GM12878 (cell line): ENCODE measurements at regions not wholly inside any gene's neighbourhood (a gene's known extent, or its start where the extent isn't known, plus 50 kb on each side); places are given as distances from the start of the nearest gene placed in this dataset.

ENCODE experiments used
- ATAC-seq: fragments of 200-7000 bp; cut with Tn5 transposase; 3 replicates; pipeline ENCODE4 v1.9.1; 2020; ENCODE audit warnings: mild to moderate bottlenecking, moderate library complexity
- BruUV-seq: library from RNA; stranded (reverse); fragments of 400-500 nt; replicated peaks from 2 replicates; lab custom pipeline; 2021; lab: Mats Ljungman, UMichigan
- CTCF ChIA-PET: fragments of 300-600 bp; sonication (Branson Sonifier 250); formaldehyde crosslinking; extraction: SDS; loops from one replicate; lab custom pipeline; 2021; ENCODE audit warnings: inconsistent platforms; lab: Yijun Ruan, JAX
- POLR2A ChIA-PET: fragments of 350-600 bp; formaldehyde crosslinking; extraction: SDS; loops from one replicate; lab custom pipeline; 2021; ENCODE audit warnings: inconsistent platforms; lab: Charles Lee
- RAD21 ChIA-PET: fragments of 300-600 bp; sonication (Branson Sonifier 250); formaldehyde crosslinking; loops from one replicate; lab custom pipeline; 2023; ENCODE audit warnings: antibody characterized with exemption; ENCODE audit not compliant: unreplicated experiment; lab: Charles Lee
- SMC1A ChIA-PET: fragments of 300-600 bp; sonication (Branson Sonifier 250); formaldehyde crosslinking; loops from one replicate; lab custom pipeline; 2023; ENCODE audit not compliant: unreplicated experiment, uncharacterized antibody; lab: Charles Lee
- DNase-seq: peaks from one replicate; pipeline ENCODE4 v3.0.0-alpha.2; 2011; ENCODE audit warnings: low read depth, low spot score
- FAIRE-seq: peaks from 3 replicates; lab custom pipeline; 2011; peaks lifted over from hg19 to GRCh38; lab: Jason Lieb, UNC
- H2AFZ ChIP-seq: 2 replicates; pipeline ENCODE4 v1.6.0; 2011; ENCODE audit warnings: low read depth, low read length, control low read depth; ENCODE audit not compliant: control insufficient read depth
- H3K27ac ChIP-seq: 2 replicates; pipeline ENCODE4 v1.5.1; 2011; ENCODE audit warnings: control low read depth; ENCODE audit not compliant: control insufficient read depth, insufficient read depth
- H3K27me3 ChIP-seq, 2 experiments: replicated peaks in 1 of 2; 2 replicates each; pipeline versions ENCODE4 v1.6.0 to v1.6.1; 2011; ENCODE audit warnings: low read length in 1 of 2; ENCODE audit not compliant: control insufficient read depth in 2 of 2, insufficient read depth in 2 of 2
- H3K36me3 ChIP-seq, 2 experiments: 2 replicates each; pipeline ENCODE4 v1.5.1; 2011; ENCODE audit warnings: low read length in 1 of 2; ENCODE audit not compliant: control insufficient read depth in 2 of 2, insufficient read depth in 2 of 2
- H3K4me1 ChIP-seq: 2 replicates; pipeline ENCODE4 v1.6.1; 2011; ENCODE audit warnings: mild to moderate bottlenecking, low read length, moderate library complexity, mixed read lengths; ENCODE audit not compliant: control insufficient read depth, insufficient read depth
- H3K4me2 ChIP-seq: 2 replicates; pipeline ENCODE4 v1.6.0; 2011; ENCODE audit warnings: control low read depth; ENCODE audit not compliant: control insufficient read depth, insufficient read depth
- H3K4me3 ChIP-seq: fragments of 200-600 bp; sonication (generic); 2 replicates; pipeline ENCODE4 v1.5.1; 2016
- H3K79me2 ChIP-seq: 2 replicates; pipeline ENCODE4 v1.6.0; 2011; ENCODE audit warnings: low read length; ENCODE audit not compliant: control insufficient read depth, insufficient read depth
- H3K9ac ChIP-seq: 2 replicates; pipeline ENCODE4 v1.8.0; 2011; ENCODE audit warnings: low read length, control low read depth, mixed read lengths; ENCODE audit not compliant: control insufficient read depth, insufficient read depth
- H3K9me3 ChIP-seq: replicated peaks from 3 replicates; pipeline ENCODE4 v1.5.1; 2011; ENCODE audit warnings: mild to moderate bottlenecking, low read length; ENCODE audit not compliant: control insufficient read depth, insufficient read depth
- H4K20me1 ChIP-seq: 2 replicates; pipeline ENCODE4 v1.6.0; 2011; ENCODE audit not compliant: control insufficient read depth, insufficient read depth
- EED ChIP-seq: sonication (generic); IDR thresholded peaks from 2 replicates; pipeline ENCODE4 v1.6.1; 2016; ENCODE audit warnings: antibody characterized with exemption, low read depth
- ETV6 ChIP-seq, 2 experiments: fragments of 450-650 bp in 1 of 2; IDR thresholded peaks in 1 of 2; conservative IDR thresholded peaks in 1 of 2; 2 replicates each; pipeline ENCODE4 v1.6.1; 2014; ENCODE audit warnings: antibody characterized with exemption in 1 of 2, borderline replicate concordance in 1 of 2, low read depth in 1 of 2, mild to moderate bottlenecking in 1 of 2, moderate library complexity in 1 of 2
- GATAD2B ChIP-seq: fragments of 450-650 bp; conservative IDR thresholded peaks from 2 replicates; pipeline ENCODE4 v1.6.1; 2017; ENCODE audit warnings: low read depth, mild to moderate bottlenecking, moderate library complexity
- HCFC1 ChIP-seq: fragments of 150-350 bp; IDR thresholded peaks from 2 replicates; pipeline ENCODE4 v1.6.1; 2014; ENCODE audit warnings: low read length
- MEF2A ChIP-seq: IDR thresholded peaks from 2 replicates; pipeline ENCODE4 v1.6.1; 2011; ENCODE audit warnings: low read depth, mild to moderate bottlenecking, low read length, moderate library complexity; ENCODE audit not compliant: insufficient read depth
- MTA2 ChIP-seq: fragments of 450-650 bp; IDR thresholded peaks from 2 replicates; pipeline ENCODE4 v1.6.1; 2016; ENCODE audit warnings: low read depth, mild to moderate bottlenecking, moderate library complexity
- NR2C1 ChIP-seq: fragments of 450-650 bp; IDR thresholded peaks from 2 replicates; pipeline ENCODE4 v1.6.1; 2017; ENCODE audit warnings: antibody characterized with exemption, mild to moderate bottlenecking, moderate library complexity
- RELA ChIP-seq: fragments of 450-650 bp; IDR thresholded peaks from 2 replicates; pipeline ENCODE4 v1.8.0; 2014; ENCODE audit warnings: borderline replicate concordance; ENCODE audit not compliant: partially characterized antibody
- REST ChIP-seq: IDR thresholded peaks from 2 replicates; pipeline ENCODE4 v1.6.1; 2012; ENCODE audit warnings: mild to moderate bottlenecking, low read depth, low read length
- SIN3A ChIP-seq: IDR thresholded peaks from 2 replicates; pipeline ENCODE4 v1.6.1; 2012; ENCODE audit warnings: low read depth, low read length, improper control_type of control experiment
- SIX5 ChIP-seq: IDR thresholded peaks from 2 replicates; pipeline ENCODE4 v1.6.1; 2011; ENCODE audit warnings: mild to moderate bottlenecking, low read depth, low read length, moderate library complexity; ENCODE audit not compliant: severe bottlenecking
- SMAD5 ChIP-seq: IDR thresholded peaks from 2 replicates; pipeline ENCODE4 v1.6.1; 2016; ENCODE audit warnings: antibody characterized with exemption, low read depth
- SUZ12 ChIP-seq: fragments of 200-600 bp; sonication (generic); IDR thresholded peaks from one replicate; pipeline ENCODE4 v1.6.1; 2018; ENCODE audit warnings: antibody characterized with exemption, mild to moderate bottlenecking; ENCODE audit not compliant: unreplicated experiment
- TAF1 ChIP-seq: IDR thresholded peaks from 2 replicates; pipeline ENCODE4 v1.6.1; 2011; ENCODE audit warnings: mild to moderate bottlenecking, low read depth, low read length, borderline replicate concordance
- USF2 ChIP-seq: IDR thresholded peaks from 2 replicates; pipeline ENCODE4 v1.6.1; 2011; ENCODE audit warnings: low read depth, low read length, improper control_type of control experiment, borderline replicate concordance
- WRNIP1 ChIP-seq: IDR thresholded peaks from 2 replicates; pipeline ENCODE4 v1.6.1; 2011; ENCODE audit warnings: low read depth, low read length, improper control_type of control experiment, borderline replicate concordance
- WGBS: methylation state at CpG from one replicate; pipeline ENCODE4 v1.1.6; 2016; ENCODE audit warnings: low lambda C conversion rate; ENCODE audit not compliant: insufficient replicate concordance, insufficient coverage; ENCODE audit errors: missing lambda C conversion rate; 5-methylcytosine and 5-hydroxymethylcytosine counted together
- in situ Hi-C: fragments of 300-500 bp; cut with MboI; formaldehyde crosslinking; loops from 9 replicates; pipeline ENCODE4 v1.14.3; 2018; ENCODE audit warnings: mixed read lengths
- intact Hi-C: fragments of 100-400 bp; cut with micrococcal nuclease; formaldehyde crosslinking; loops from one replicate; pipeline ENCODE4 v1.14.2; 2022; ENCODE audit not compliant: unreplicated experiment
- TF ChIP-seq, protein P1 (sequence below): fragments of 150-350 bp; IDR thresholded peaks from 2 replicates; pipeline ENCODE4 v1.6.1; 2014; ENCODE audit warnings: mild to moderate bottlenecking, low read depth, low read length

DNA sequence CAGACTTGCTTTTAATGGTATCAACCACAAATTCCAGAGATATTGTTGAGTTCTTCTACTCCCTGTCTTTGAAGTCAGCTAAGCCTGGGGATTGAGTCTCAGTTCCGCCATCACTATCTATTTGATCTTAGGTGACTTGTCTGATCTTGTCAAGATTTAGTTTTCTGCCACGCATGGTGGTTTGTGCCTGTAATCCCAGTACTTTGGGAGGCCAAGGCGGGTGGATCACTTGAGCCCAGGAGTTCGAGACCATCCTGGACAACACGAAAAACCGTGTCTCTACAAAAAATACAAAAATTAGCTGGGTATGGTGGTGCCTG is 376.9 kb downstream of the FGF9 start:
- SMC1A ChIA-PET, result no interaction called here
- Histone ChIP-seq H3K4me3 (no peak overlapping the region), H3K36me3 (no peaks in the 10 kb centered on the region), H3K4me1 (no peaks in the 10 kb centered on the region), H2AFZ (no peak overlapping the region), H3K9ac (no peak overlapping the region), H3K4me2 (no peak overlapping the region), H3K27me3 (no peaks in the 10 kb centered on the region), H4K20me1 (no peaks in the 10 kb centered on the region), H3K79me2 (no peaks in the 10 kb centered on the region), H3K9me3 (no peaks in the 10 kb centered on the region; the same call in 2 of the 3 replicates), H3K27ac (no peak overlapping the region)
- intact Hi-C loops (no loop called here), in situ Hi-C loops (no loop called here)
- FAIRE-seq, result no peak
- RAD21 ChIA-PET, result no interaction called here
- POLR2A ChIA-PET, result no interaction called here
- no peak for ATAC-seq
- DNase-seq, result no peak
- CTCF ChIA-PET, result no interaction called here
- WGBS, result 64% methylated on average over 6 of the region's 6 CpGs
- BruUV-seq, result no TSS peak
- TF ChIP-seq, protein P1, sequence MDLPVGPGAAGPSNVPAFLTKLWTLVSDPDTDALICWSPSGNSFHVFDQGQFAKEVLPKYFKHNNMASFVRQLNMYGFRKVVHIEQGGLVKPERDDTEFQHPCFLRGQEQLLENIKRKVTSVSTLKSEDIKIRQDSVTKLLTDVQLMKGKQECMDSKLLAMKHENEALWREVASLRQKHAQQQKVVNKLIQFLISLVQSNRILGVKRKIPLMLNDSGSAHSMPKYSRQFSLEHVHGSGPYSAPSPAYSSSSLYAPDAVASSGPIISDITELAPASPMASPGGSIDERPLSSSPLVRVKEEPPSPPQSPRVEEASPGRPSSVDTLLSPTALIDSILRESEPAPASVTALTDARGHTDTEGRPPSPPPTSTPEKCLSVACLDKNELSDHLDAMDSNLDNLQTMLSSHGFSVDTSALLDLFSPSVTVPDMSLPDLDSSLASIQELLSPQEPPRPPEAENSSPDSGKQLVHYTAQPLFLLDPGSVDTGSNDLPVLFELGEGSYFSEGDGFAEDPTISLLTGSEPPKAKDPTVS, result no peak
- no peak for TF ChIP-seq USF2
- TF ChIP-seq WRNIP1, result no peak
- no peak for TF ChIP-seq MTA2
- no peak for TF ChIP-seq TAF1
- TF ChIP-seq MEF2A, result no peak
- TF ChIP-seq SUZ12, result no peak
- no peak for TF ChIP-seq REST
- no peak for TF ChIP-seq SMAD5
- TF ChIP-seq ETV6 (conservative IDR thresholded peaks at IDR 0.05 in 1 of 2, IDR thresholded peaks at IDR 0.05 in 1 of 2; ENCODE audit: borderline replicate concordance in 1 of 2, low read depth in 1 of 2), result no peak
- TF ChIP-seq HCFC1, result no peak
- no peak for TF ChIP-seq GATAD2B
- TF ChIP-seq RELA, result no peak
- TF ChIP-seq NR2C1, result no peak
- TF ChIP-seq SIX5, result no peak
- TF ChIP-seq SIN3A, result no peak
- TF ChIP-seq EED, result no peak
